Upper lobe of left lung (tissue), 6 donors: ENCODE measurements at regions not wholly inside any gene's neighbourhood (a gene's known extent, or its start where the extent isn't known, plus 50 kb on each side); places are given as distances from the start of the nearest gene placed in this dataset.
"Not testable (repeated sequence)": the region's sequence is repeated elsewhere in the genome, so short reads cannot be mapped to it uniquely, and the experiment has no call there.

Experiments
- ATAC-seq, 2 donors: fragments of 200-7000 bp; cut with Tn5 transposase; one replicate each; pipeline ENCODE4 v1.9.1; 2022; ENCODE audit warnings: mild to moderate bottlenecking in 2 of 2, moderate library complexity in 2 of 2; ENCODE audit not compliant: low FRiP score in 2 of 2
- DNase-seq, 2 donors: peaks; one replicate each; pipeline ENCODE4 v3.0.0-alpha.2; 2019 to 2020
- H3K27ac ChIP-seq, 4 donors: fragments of 200-600 bp; sonication (generic); one replicate each; pipeline ENCODE4 v1.5.1; 2016 to 2019
- H3K27me3 ChIP-seq, 4 donors: fragments of 200-600 bp; sonication (generic); one replicate each; pipeline ENCODE4 v1.5.1; 2017 to 2019
- H3K36me3 ChIP-seq, 4 donors: fragments of 200-600 bp; sonication (generic); one replicate each; pipeline ENCODE4 v1.5.1; 2016 to 2019
- H3K4me1 ChIP-seq, 4 donors: fragments of 200-600 bp; sonication (generic); one replicate each; pipeline ENCODE4 v1.5.1; 2018 to 2019
- H3K4me3 ChIP-seq, 4 donors: fragments of 200-600 bp; sonication (generic); one replicate each; pipeline ENCODE4 v1.5.1; 2017 to 2019; ENCODE audit warnings: mild to moderate bottlenecking in 2 of 4, moderate library complexity in 1 of 4
- H3K9me3 ChIP-seq, 4 donors: fragments of 200-600 bp; sonication (generic); one replicate each; pipeline ENCODE4 v1.5.1; 2018 to 2019
- CTCF ChIP-seq, 6 experiments: fragments of 450-650 bp in 4 of 6; fragments of 200-600 bp in 2 of 6; sonication (generic) in 2 of 6; IDR thresholded peaks; one replicate each; pipeline ENCODE4 v1.5.1; 2016 to 2019; ENCODE audit warnings: antibody characterized with exemption in 6 of 6
- EP300 ChIP-seq, 4 donors: sonication (generic); formaldehyde crosslinking; IDR thresholded peaks; one replicate each; pipeline ENCODE4 v1.5.1; 2017; ENCODE audit warnings: antibody characterized with exemption in 4 of 4, control low read depth in 2 of 4
- POLR2A ChIP-seq, 4 donors: fragments of 450-650 bp; IDR thresholded peaks; one replicate each; pipeline ENCODE4 v1.5.1; 2016 to 2017; ENCODE audit warnings: antibody characterized with exemption in 4 of 4, mild to moderate bottlenecking in 2 of 4
- POLR2AphosphoS5 ChIP-seq, 2 donors: sonication (generic); formaldehyde crosslinking; IDR thresholded peaks; one replicate each; pipeline ENCODE4 v1.5.1; 2017; ENCODE audit warnings: antibody characterized with exemption in 2 of 2
- WGBS, 2 donors: methylation state at CpG; one replicate each; pipeline ENCODE4 v1.1.5; 2017 to 2018; 5-methylcytosine and 5-hydroxymethylcytosine counted together
- donor health status: DM: no; HTN: no; CAD: no; lungs with moderate emphysema.
- donor health status: DM: no; HTN: yes; CAD: no; lungs with severe emphysema.

- DNase-seq = no peak
- WGBS, 2 donors = 76 to 80% methylated on average over 4 of the region's 4 CpGs
- Histone ChIP-seq H3K27ac (no peak overlapping the region), H3K27me3 (no peaks in the 10 kb centered on the region), H3K4me1 (peaks cover 0 to 3% (median 1%) of the 10 kb centered on the region in 4 donors), H3K36me3 (no peaks in the 10 kb centered on the region), H3K9me3 (no peaks in the 10 kb centered on the region), H3K4me3 (no peak overlapping the region)
- TF ChIP-seq EP300 (IDR thresholded peaks at IDR 0.05) = no peak
- TF ChIP-seq POLR2AphosphoS5 (IDR thresholded peaks at IDR 0.05) = no peak
- no peak for TF ChIP-seq CTCF (IDR thresholded peaks at IDR 0.05)
- TF ChIP-seq POLR2A (IDR thresholded peaks at IDR 0.05) = no peak
- no peak for ATAC-seq
Measured at GRCh38 chr2:12010779-12011178, 264.3 kb downstream of the LPIN1 start.

- Histone ChIP-seq H3K36me3 (no peaks in the 10 kb centered on the region), H3K4me1 (no peaks in the 10 kb centered on the region), H3K27me3 (no peaks in the 10 kb centered on the region), H3K27ac (no peak overlapping the region), H3K4me3 (no peak overlapping the region), H3K9me3 (no peaks in the 10 kb centered on the region)
- TF ChIP-seq POLR2AphosphoS5 (IDR thresholded peaks at IDR 0.05) (no peak), CTCF (IDR thresholded peaks at IDR 0.05) (no peak), EP300 (IDR thresholded peaks at IDR 0.05) (no peak), POLR2A (IDR thresholded peaks at IDR 0.05) (no peak)
- peak in 1 of 2 donors; percentile 74 for ATAC-seq
- 75 to 77% methylated on average over 9 of the region's 9 CpGs for WGBS, 2 donors
- peak in 1 of 2 donors; percentile 41 for DNase-seq
Measured at GRCh38 chr2:12014088-12014960, 267.9 kb downstream of the LPIN1 start.

GRCh38 chr2:12017499-12018157 is 271.2 kb downstream of the LPIN1 start:
- ATAC-seq (no peak), DNase-seq (no peak)
- TF ChIP-seq POLR2AphosphoS5 (IDR thresholded peaks at IDR 0.05) (no peak), POLR2A (IDR thresholded peaks at IDR 0.05) (no peak), CTCF (IDR thresholded peaks at IDR 0.05) (no peak), EP300 (IDR thresholded peaks at IDR 0.05) (no peak)
- Histone ChIP-seq H3K27ac (no peak overlapping the region), H3K9me3 (peaks cover 6 to 15% (median 11%) of the 10 kb centered on the region in 4 donors), H3K36me3 (no peaks in the 10 kb centered on the region), H3K4me1 (no peaks in the 10 kb centered on the region), H3K4me3 (no peak overlapping the region), H3K27me3 (no peaks in the 10 kb centered on the region)
- 56 to 59% methylated on average over 11 of the region's 11 CpGs for WGBS, 2 donors

GRCh38 chr2:12018726-12019125 is 272.3 kb downstream of the LPIN1 start:
- 60 to 64% methylated on average over 5 of the region's 5 CpGs for WGBS, 2 donors
- ATAC-seq, H3K36me3 ChIP-seq, H3K4me1 ChIP-seq, H3K4me3 ChIP-seq, H3K27me3 ChIP-seq, H3K27ac ChIP-seq, DNase-seq: not testable (repeated sequence)
- peaks cover 6 to 15% (median 11%) of the 10 kb centered on the region in 4 donors for H3K9me3 ChIP-seq

GRCh38 chr2:12020833-12021469 is 274.5 kb downstream of the LPIN1 start:
- ATAC-seq (no peak), DNase-seq (no peak)
- Histone ChIP-seq H3K4me1 (no peaks in the 10 kb centered on the region), H3K27ac (no peak overlapping the region), H3K27me3 (no peaks in the 10 kb centered on the region), H3K9me3 (peaks cover 6 to 15% (median 11%) of the 10 kb centered on the region in 4 donors), H3K36me3 (no peaks in the 10 kb centered on the region), H3K4me3 (no peak overlapping the region)
- WGBS, 2 donors = 90 to 92% methylated on average over 3 of the region's 3 CpGs
- TF ChIP-seq POLR2A (IDR thresholded peaks at IDR 0.05) = no peak
- TF ChIP-seq POLR2AphosphoS5 (IDR thresholded peaks at IDR 0.05) = no peak
- no peak for TF ChIP-seq EP300 (IDR thresholded peaks at IDR 0.05)

GRCh38 chr2:12024197-12024907 is 277.9 kb downstream of the LPIN1 start:
- peaks cover 6 to 15% (median 11%) of the 10 kb centered on the region in 4 donors for H3K9me3 ChIP-seq
- not testable (repeated sequence) for H3K27me3 ChIP-seq, H3K4me3 ChIP-seq, H3K27ac ChIP-seq, H3K4me1 ChIP-seq, H3K36me3 ChIP-seq, ATAC-seq, DNase-seq
- WGBS, 2 donors = 39 to 45% methylated on average over 5 of the region's 5 CpGs
